ENCODE measurements at regions not wholly inside any gene's neighbourhood (a gene's known extent, or its start where the extent isn't known, plus 50 kb on each side); places are given as distances from the start of the nearest gene placed in this dataset.

GRCh38 chr4:1533501-1534064 lies 127.3 kb upstream of the NKX1-1 start:
- WGBS (ENCODE audit: missing lambda C conversion rate), result 73% methylated on average over 27 of the region's 36 CpGs
- CTCF ChIA-PET, result interaction anchor here (1.4 to 7.3 kb wide), 2 partner anchors 16 to 20 kb away, joined by 5 to 34 read pairs; no protein-coding TSS in a partner anchor
- FAIRE-seq (no peak), ATAC-seq (no peak), DNase-seq (ENCODE audit: low read depth in 1 of 2, low spot score in 1 of 2) (no peak)
- TF ChIP-seq USF2 (IDR thresholded peaks at IDR 0.05) (no peak), HEYL (CRISPR knock-in tag; IDR thresholded peaks at IDR 0.05) (no peak), PBX3 (IDR thresholded peaks at IDR 0.05) (no peak), ESRRA (IDR thresholded peaks at IDR 0.05; ENCODE audit: borderline replicate concordance, low read length) (no peak), RNF2 (IDR thresholded peaks at IDR 0.05; ENCODE audit: borderline replicate concordance, low read depth) (no peak), ELK1 (IDR thresholded peaks at IDR 0.05; ENCODE audit: low read depth, low read length) (no peak)
- H3K4me3 ChIP-seq, result no peak overlapping the region
- no peaks in the 10 kb centered on the region for H3K9me3 ChIP-seq
- no peaks in the 10 kb centered on the region for H3K4me1 ChIP-seq
- POLR2A ChIA-PET, result no interaction called here
- H3K4me2 ChIP-seq, result no peak overlapping the region
- no peak overlapping the region for H3K27ac ChIP-seq

GRCh38 chr4:1532549-1533395 lies 126.5 kb upstream of the NKX1-1 start:
- DNase-seq (ENCODE audit: low read depth in 1 of 2, low spot score in 1 of 2) (no peak), FAIRE-seq (no peak), ATAC-seq (no peak)
- no peaks in the 10 kb centered on the region for H3K9me3 ChIP-seq
- POLR2A ChIA-PET, result no interaction called here
- TF ChIP-seq NR3C1 (IDR thresholded peaks at IDR 0.05) (no peak), ZSCAN20 (CRISPR knock-in tag; IDR thresholded peaks at IDR 0.05) (no peak), HEYL (CRISPR knock-in tag; IDR thresholded peaks at IDR 0.05) (no peak)
- no peak overlapping the region for H3K27ac ChIP-seq
- H3K4me3 ChIP-seq, result no peak overlapping the region
- WGBS (ENCODE audit: missing lambda C conversion rate), result 40% methylated on average over 13 of the region's 44 CpGs
- CTCF ChIA-PET, result interaction anchor here (1.4 to 7.3 kb wide), 2 partner anchors 16 to 19 kb away, joined by 5 to 34 read pairs; no protein-coding TSS in a partner anchor
- H3K4me2 ChIP-seq, result no peak overlapping the region
- H3K4me1 ChIP-seq, result no peaks in the 10 kb centered on the region

GRCh38 chr4:1531683-1532548 lies 125.7 kb upstream of the NKX1-1 start:
- ChIA-PET CTCF (interaction anchor here (0.8 to 7.3 kb wide), 3 partner anchors 10 to 18 kb away, joined by 3 to 34 read pairs (median 8); no protein-coding TSS in a partner anchor), POLR2A (no interaction called here)
- DNase-seq (ENCODE audit: low read depth in 1 of 2, low spot score in 1 of 2) (no peak), ATAC-seq (no peak), FAIRE-seq (no peak)
- no peak for TF ChIP-seq REST (IDR thresholded peaks at IDR 0.05)
- no peak for TF ChIP-seq MAZ (IDR thresholded peaks at IDR 0.05; ENCODE audit: borderline replicate concordance, low read depth, low read length)
- no peak for TF ChIP-seq ZSCAN20 (CRISPR knock-in tag; IDR thresholded peaks at IDR 0.05)
- TF ChIP-seq JUNB (IDR thresholded peaks at IDR 0.05), result no peak
- Histone ChIP-seq H3K4me2 (no peak overlapping the region), H3K4me1 (no peaks in the 10 kb centered on the region), H3K27ac (no peak overlapping the region), H3K4me3 (no peak overlapping the region), H3K9me3 (no peaks in the 10 kb centered on the region)
- WGBS (ENCODE audit: missing lambda C conversion rate), result 39% methylated on average over 6 of the region's 22 CpGs

Measured in A549 (cell line).